NOMO-1 treated with dmso at 0.1 percent for 144 hours (cell line): ENCODE measurements at regions not wholly inside any gene's neighbourhood (a gene's known extent, or its start where the extent isn't known, plus 50 kb on each side); places are given as distances from the start of the nearest gene placed in this dataset.

Experiments used
- DNase-seq: peaks from one replicate; lab custom pipeline; 2025; ENCODE audit not compliant: unreplicated experiment; lab: John Stamatoyannopoulos, UW

- peak; percentile 21 for DNase-seq
Measured at GRCh38 chr3:70120357-70120966, 120.9 kb downstream of the SAMMSON start.

- DNase-seq, result no peak
Measured at GRCh38 chr3:70127192-70127591, 127.7 kb downstream of the SAMMSON start.

DNA sequence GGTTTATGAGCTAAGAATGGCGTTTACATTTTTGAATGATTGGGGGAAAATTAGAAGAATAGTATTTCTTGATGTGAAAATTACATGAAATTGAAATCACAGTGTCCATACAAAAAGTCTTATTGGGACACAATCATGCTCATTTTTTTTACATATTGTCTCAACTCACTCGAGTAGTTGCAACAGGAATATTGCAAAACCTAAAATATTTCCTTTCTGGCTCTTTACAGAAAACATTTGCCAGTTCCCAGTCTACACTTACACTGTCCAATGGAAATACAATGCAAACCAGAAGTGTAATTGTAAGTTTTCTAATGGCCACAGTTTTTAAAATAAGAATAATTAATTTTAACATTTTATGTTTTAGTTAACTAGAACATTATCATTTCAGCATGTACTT, 137.8 kb downstream of the SAMMSON start:
- no peak for DNase-seq

DNA sequence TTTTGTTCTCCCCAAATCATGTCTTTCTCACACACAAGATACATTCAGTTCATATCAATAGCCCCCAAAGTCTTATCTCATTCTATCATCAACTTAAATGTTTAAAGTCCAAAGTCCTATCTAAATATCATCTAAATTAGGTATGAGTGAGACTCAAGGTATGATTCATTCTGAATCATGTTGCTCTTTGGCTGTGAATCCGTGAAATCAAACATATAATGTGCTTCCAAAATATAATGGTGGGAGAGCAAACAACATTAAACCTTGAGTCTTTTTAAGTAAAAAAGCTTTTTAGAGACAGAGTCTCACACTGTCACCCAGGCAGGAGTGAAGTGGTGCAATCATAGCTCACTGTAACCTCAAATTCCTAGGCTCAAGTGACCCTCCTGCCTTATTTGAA, 139.1 kb downstream of the SAMMSON start:
- no peak for DNase-seq
